ENCODE measurements at regions not wholly inside any gene's neighbourhood (a gene's known extent, or its start where the extent isn't known, plus 50 kb on each side); places are given as distances from the start of the nearest gene placed in this dataset.

DNA sequence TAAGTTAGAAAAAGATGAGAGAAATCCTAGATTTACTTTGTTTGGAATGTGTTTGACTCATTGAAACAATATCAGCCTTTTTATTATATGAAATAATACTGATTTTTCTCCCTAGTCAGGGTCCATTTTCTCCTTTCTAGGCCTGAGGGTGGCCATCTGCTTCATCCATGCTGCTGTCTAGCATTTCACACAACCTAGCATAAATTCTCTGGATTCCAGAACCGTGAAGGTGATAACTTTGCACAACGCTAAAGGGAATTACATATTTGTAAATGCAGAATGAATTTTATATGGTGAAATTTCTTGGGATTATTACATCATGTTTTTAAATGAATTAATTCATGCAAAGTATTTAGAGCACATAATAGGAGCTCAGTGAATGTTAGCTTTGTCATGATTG lies 505.1 kb downstream of the INHBA start:
- H3K4me3 Mint-ChIP-seq, result no peak overlapping the region

DNA sequence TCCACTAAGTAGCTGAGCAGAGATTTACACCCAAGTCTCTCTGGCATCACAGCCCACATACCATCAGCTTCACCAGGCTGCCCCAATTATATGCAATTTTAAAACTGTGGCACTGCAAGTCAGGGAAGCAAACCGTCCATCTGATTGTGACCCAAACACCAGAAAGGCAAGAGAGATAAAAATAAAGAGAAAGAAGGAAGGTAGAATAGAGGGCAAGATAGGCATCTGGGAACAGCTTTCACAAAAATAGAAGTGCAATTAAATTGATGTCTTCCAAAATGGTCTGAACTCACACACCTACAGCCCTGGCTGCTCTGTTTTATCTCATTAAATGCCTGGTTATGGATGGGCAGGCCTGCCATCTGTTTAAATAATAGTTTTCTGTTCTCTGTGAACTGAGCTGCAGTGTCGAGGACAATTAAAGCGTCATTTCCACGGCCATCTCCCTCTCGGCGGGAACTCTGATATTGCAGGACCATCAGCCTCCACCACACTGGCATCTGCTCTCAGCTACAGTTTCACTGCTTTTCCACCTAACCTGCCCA lies 509.1 kb downstream of the INHBA start:
- CTCF ChIA-PET, result no interaction called here

More for the DNA sequence above, 505.1 kb downstream of the INHBA start:
- H3K9me3 Mint-ChIP-seq, result peaks cover 14% of the 10 kb centered on the region
- H3K27me3 Mint-ChIP-seq, result no peaks in the 10 kb centered on the region
- ChIA-PET POLR2A (no interaction called here), CTCF (no interaction called here)
- no peak overlapping the region for H3K27ac Mint-ChIP-seq
- H3K36me3 Mint-ChIP-seq, result no peaks in the 10 kb centered on the region
- intact Hi-C loops (cut with micrococcal nuclease), result no loop called here
- DNase-seq, result no peak
- no peaks in the 10 kb centered on the region for H3K4me1 Mint-ChIP-seq (ENCODE audit: low read depth)

DNA sequence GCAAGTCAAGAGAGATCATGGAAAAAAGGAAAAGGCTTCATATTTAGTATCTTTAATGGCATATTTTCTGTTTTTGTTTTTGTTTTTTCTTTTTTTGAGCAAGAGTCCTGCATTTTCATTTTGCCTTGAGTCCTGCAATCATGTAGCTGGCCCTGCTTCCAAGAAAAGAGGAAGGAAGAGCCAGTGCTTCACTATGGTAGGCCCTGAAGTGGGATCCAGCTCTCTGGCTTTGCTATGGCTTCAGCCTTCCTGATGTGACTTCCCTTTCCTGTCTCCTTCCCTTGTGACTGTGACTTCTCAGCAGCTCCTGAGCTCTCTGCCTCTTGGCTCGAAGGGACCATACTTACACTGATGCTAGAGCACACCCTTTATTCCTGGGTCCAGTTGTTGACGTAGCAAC lies 512.3 kb downstream of the INHBA start:
- Mint-ChIP-seq H3K4me1 (ENCODE audit: low read depth) (no peaks in the 10 kb centered on the region), H3K9me3 (peaks cover 10% of the 10 kb centered on the region), H3K27ac (no peak overlapping the region), H3K27me3 (no peaks in the 10 kb centered on the region), H3K4me3 (no peak overlapping the region), H3K36me3 (no peaks in the 10 kb centered on the region)
- CTCF ChIA-PET, result no interaction called here
- DNase-seq, result no peak
- intact Hi-C loops (cut with micrococcal nuclease), result no loop called here
- POLR2A ChIA-PET, result no interaction called here

More for the DNA sequence above, 509.1 kb downstream of the INHBA start:
- H3K36me3 Mint-ChIP-seq, result no peaks in the 10 kb centered on the region
- H3K4me1 Mint-ChIP-seq (ENCODE audit: low read depth), result no peaks in the 10 kb centered on the region
- H3K9me3 Mint-ChIP-seq, result peaks cover 10% of the 10 kb centered on the region
- POLR2A ChIA-PET, result no interaction called here
- H3K27ac Mint-ChIP-seq, result no peak overlapping the region
- intact Hi-C loops (cut with micrococcal nuclease), result no loop called here
- DNase-seq, result no peak
- no peaks in the 10 kb centered on the region for H3K27me3 Mint-ChIP-seq
- no peak overlapping the region for H3K4me3 Mint-ChIP-seq

DNA sequence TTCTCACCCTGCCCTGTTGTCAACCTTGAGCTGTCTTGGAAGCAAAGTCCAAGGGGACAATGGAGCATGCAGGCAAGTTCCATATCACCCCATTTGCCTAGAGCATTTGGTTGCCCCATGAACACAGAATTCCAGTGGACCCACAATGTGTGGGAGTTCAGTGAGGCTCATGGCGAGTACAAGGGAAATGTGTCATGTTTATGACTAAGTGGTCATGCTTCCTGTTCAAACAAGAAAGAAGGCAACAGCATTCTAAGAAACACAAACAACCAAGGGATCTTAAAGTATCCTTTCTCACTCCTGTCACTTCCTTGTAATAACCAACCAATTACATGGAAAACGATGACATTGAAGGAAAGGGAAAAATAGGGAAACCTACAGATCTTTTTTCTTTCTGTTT lies 513.0 kb downstream of the INHBA start:
- DNase-seq, result no peak
- H3K4me1 Mint-ChIP-seq (ENCODE audit: low read depth), result no peaks in the 10 kb centered on the region
- H3K27ac Mint-ChIP-seq, result no peak overlapping the region
- H3K9me3 Mint-ChIP-seq, result peaks cover 8% of the 10 kb centered on the region
- H3K4me3 Mint-ChIP-seq, result no peak overlapping the region
- H3K27me3 Mint-ChIP-seq, result no peaks in the 10 kb centered on the region
- intact Hi-C loops (cut with micrococcal nuclease), result no loop called here
- ChIA-PET CTCF (no interaction called here), POLR2A (no interaction called here)
- no peaks in the 10 kb centered on the region for H3K36me3 Mint-ChIP-seq

DNA sequence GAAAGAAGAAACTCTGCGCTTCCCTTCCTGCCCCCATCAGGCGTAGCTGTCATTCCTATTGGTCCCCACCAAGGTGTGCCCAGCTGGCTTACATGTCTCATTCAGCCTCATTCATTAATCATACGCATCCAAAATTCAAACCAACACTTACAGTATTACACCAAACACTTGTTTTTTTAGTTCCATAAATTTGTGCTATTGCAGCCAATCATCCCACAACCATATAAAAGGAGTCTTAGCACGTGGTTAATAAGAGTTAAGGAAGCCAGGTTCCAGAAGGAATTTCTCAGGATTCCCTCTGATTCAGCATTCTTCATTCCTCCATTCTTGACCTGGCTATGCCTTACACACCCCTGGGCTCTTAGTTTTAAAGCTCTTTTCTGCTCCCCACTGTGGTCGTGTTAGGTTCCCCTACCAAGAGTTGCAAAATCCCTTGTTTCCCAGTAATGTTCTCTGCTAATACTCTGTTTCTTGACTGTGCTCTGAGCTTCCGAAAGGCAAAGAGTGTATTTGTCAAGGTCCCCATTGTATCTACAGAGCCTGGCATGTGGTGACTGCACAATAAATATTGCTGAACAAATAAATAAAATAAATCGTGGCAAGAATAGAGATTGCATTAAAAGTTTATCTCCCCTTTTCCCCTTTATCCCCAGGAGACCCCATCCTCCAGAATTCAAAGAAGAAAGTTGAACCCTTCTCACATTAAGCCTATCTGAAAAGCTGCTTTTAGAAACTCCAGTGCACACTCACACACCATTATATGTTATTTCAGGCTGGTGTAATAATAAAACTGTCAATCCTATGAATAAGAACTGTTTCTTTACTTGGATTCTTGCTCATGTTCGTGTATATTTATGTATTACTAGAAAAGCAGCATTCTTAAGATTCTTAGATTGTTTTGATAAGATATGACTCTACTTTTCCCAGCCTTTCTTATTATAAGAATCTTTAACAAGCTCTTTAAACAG lies 514.4 kb downstream of the INHBA start:
- Mint-ChIP-seq H3K36me3 (no peaks in the 10 kb centered on the region), H3K9me3 (peaks cover 3% of the 10 kb centered on the region), H3K4me3 (no peak overlapping the region), H3K4me1 (ENCODE audit: low read depth) (no peaks in the 10 kb centered on the region), H3K27me3 (no peaks in the 10 kb centered on the region), H3K27ac (no peak overlapping the region)
- ChIA-PET POLR2A (no interaction called here), CTCF (no interaction called here)
- intact Hi-C loops (cut with micrococcal nuclease), result no loop called here
- DNase-seq, result no peak

DNA sequence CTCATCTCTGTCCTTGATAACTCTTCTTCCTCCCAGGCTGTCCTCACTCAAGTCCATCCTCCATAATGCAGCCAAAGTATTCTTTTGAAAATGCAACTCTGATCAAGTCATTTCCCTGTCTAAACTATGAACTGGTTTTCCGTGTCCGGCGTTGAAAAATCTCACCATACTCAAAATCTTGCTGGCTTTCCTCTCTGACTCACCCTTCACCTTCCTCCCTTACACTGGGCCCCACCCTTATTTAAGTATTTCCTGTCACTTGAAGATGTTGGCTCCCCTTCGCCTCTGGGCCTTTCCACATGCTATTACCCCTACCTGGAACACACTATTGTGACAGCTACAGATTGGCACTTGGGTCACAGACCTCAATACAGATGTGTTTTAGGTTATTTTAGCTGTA lies 515.6 kb downstream of the INHBA start:
- Mint-ChIP-seq H3K27ac (no peak overlapping the region), H3K9me3 (peaks cover 5% of the 10 kb centered on the region), H3K4me1 (ENCODE audit: low read depth) (no peaks in the 10 kb centered on the region), H3K27me3 (no peaks in the 10 kb centered on the region), H3K4me3 (no peak overlapping the region), H3K36me3 (no peaks in the 10 kb centered on the region)
- no peak for DNase-seq
- POLR2A ChIA-PET, result no interaction called here
- intact Hi-C loops (cut with micrococcal nuclease), result no loop called here
- CTCF ChIA-PET, result no interaction called here

DNA sequence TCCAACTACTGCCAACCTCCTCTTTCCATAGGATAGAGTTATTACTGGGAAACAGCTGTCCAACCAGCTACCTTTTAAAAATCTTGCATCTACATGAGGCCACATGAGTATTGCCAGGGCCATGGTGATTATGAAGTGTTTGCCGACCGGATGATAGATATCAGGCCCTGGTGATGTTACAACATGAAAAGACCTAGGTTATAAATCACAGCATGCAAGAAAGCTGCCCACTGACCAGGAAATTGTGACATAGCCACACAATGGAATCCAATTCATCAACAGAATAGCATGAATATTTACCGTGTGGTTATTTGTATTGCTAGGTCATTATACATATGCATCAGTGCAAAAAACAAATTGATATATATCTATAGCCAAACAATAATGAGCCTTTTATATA lies 517.0 kb downstream of the INHBA start:
- Mint-ChIP-seq H3K27ac (no peak overlapping the region), H3K36me3 (no peaks in the 10 kb centered on the region), H3K9me3 (peaks cover 5% of the 10 kb centered on the region), H3K4me1 (ENCODE audit: low read depth) (no peaks in the 10 kb centered on the region), H3K4me3 (no peak overlapping the region), H3K27me3 (no peaks in the 10 kb centered on the region)
- DNase-seq, result no peak
- ChIA-PET CTCF (no interaction called here), POLR2A (no interaction called here)
- intact Hi-C loops (cut with micrococcal nuclease), result no loop called here

DNA sequence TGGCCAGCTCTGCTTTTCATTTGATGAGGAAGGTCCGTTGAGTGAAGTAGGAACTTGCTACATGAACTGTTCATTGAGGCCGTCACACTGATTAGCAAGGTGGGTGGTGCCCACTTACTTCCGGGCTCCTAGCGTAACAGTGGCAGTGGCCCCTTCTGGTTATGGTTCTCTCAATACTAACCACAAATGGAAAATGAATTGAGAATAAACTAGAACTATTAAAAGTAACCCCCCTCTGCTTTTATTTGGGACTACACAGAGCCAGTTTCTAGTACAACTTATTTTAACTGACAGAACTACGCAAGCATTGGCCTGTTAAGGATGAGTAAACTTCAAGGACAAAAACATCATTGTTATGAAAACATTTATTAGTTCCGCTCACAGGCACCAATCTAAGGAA lies 519.1 kb downstream of the INHBA start:
- ChIA-PET CTCF (no interaction called here), POLR2A (interaction anchor here (0.6 kb wide), 1 partner anchor 442 kb away, joined by 3 read pairs; no protein-coding TSS in a partner anchor)
- peaks cover 5% of the 10 kb centered on the region for H3K9me3 Mint-ChIP-seq

DNA sequence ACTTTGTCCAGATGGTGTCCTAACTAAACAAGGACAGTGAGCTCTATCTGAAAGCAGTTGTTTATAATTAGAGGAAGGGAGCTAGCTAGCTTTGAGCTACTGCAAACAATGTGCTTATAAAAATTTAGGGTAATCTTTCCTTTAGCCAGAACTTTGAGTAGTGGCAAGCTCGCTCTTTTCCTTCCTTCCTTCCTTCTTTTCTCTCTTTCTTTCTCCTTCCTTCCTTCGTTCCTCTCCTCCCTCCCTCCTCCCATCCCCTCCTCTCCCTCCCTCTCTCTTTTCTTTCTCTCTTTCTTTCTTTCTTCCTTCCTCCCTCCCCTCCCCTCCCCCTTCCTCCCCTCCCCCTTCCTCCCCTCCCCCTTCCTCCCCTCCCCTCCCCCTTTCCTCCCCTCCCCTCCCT lies 520.1 kb downstream of the INHBA start:
- Mint-ChIP-seq H3K36me3 (no peaks in the 10 kb centered on the region), H3K4me1 (ENCODE audit: low read depth) (no peaks in the 10 kb centered on the region), H3K27me3 (no peaks in the 10 kb centered on the region), H3K9me3 (peaks cover 5% of the 10 kb centered on the region), H3K4me3 (no peak overlapping the region), H3K27ac (no peak overlapping the region)
- POLR2A ChIA-PET, result no interaction called here
- DNase-seq, result no peak
- CTCF ChIA-PET, result no interaction called here
- intact Hi-C loops (cut with micrococcal nuclease), result no loop called here

More for the DNA sequence above, 519.1 kb downstream of the INHBA start:
- intact Hi-C loops (cut with micrococcal nuclease), result no loop called here
- Mint-ChIP-seq H3K27ac (no peak overlapping the region), H3K4me1 (ENCODE audit: low read depth) (no peaks in the 10 kb centered on the region), H3K4me3 (no peak overlapping the region), H3K27me3 (no peaks in the 10 kb centered on the region), H3K36me3 (no peaks in the 10 kb centered on the region)
- DNase-seq, result no peak

DNA sequence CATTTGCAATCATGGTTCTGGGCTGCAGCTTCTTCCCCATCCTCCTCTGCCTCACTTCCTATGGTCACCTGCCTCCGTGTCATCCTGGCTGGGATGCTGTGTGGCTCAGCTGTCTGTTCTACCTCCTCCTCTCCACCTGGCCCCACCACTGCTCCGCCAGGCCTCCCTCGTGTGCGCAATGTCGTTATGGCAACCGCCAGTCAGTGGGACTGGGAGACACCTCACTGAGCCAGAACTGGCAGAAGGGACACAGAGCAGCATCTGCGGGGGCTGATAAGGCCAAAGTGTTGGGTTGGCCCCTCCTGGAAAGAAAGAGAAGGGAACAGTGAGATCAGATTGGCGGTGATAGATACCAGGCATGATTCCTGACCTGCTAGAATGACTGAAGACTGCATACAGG lies 527.5 kb downstream of the INHBA start:
- H3K4me3 Mint-ChIP-seq, result no peak overlapping the region
- intact Hi-C loops (cut with micrococcal nuclease), result no loop called here
- ChIA-PET CTCF (no interaction called here), POLR2A (no interaction called here)
- DNase-seq, result no peak
- H3K27me3 Mint-ChIP-seq, result no peaks in the 10 kb centered on the region
- peaks cover 3% of the 10 kb centered on the region for H3K9me3 Mint-ChIP-seq
- H3K27ac Mint-ChIP-seq, result no peak overlapping the region
- no peaks in the 10 kb centered on the region for H3K36me3 Mint-ChIP-seq
- H3K4me1 Mint-ChIP-seq (ENCODE audit: low read depth), result no peaks in the 10 kb centered on the region

DNA sequence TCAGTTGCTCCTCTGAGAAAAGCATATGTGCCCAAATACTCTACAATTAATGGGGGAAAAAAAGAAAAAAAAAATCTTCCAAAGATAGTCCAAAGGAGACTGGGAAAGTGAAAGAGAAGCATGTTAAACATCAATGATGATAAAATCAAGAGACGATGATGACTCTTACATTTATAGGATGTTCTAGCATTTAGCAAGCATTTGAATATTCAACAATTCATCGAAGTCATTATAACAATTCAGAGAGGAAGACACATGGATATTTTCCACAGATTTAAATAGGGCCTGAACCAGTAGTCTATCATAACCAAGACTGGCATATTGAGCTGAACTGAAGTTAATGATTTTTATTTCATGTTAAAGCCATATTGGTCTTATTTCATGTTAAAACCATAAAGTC lies 528.4 kb downstream of the INHBA start:
- intact Hi-C loops (cut with micrococcal nuclease), result no loop called here
- Mint-ChIP-seq H3K4me3 (no peak overlapping the region), H3K9me3 (peaks cover 10% of the 10 kb centered on the region), H3K4me1 (ENCODE audit: low read depth) (no peaks in the 10 kb centered on the region), H3K27me3 (no peaks in the 10 kb centered on the region), H3K27ac (no peak overlapping the region), H3K36me3 (no peaks in the 10 kb centered on the region)
- ChIA-PET CTCF (no interaction called here), POLR2A (no interaction called here)
- DNase-seq, result no peak

DNA sequence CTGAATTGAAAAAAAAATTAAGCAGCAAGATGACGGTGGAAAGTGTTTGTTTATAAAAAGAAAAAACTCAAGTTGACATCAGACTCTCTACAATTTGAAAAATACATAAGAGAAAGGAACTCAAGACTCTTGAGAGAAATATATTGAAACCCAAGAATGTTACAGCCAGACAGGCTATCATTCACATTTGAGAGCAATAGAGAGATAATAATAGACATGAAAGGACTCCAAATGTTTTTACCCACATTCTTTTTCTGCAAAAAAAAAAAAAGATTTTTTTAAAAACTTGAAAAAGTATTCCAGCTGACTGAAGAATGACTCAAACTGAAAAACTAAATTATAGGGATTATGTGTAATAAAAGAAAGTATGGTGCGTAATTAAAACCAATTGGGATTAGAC lies 532.4 kb downstream of the INHBA start:
- no peaks in the 10 kb centered on the region for H3K27me3 Mint-ChIP-seq
- CTCF ChIA-PET, result no interaction called here
- POLR2A ChIA-PET, result no interaction called here

DNA sequence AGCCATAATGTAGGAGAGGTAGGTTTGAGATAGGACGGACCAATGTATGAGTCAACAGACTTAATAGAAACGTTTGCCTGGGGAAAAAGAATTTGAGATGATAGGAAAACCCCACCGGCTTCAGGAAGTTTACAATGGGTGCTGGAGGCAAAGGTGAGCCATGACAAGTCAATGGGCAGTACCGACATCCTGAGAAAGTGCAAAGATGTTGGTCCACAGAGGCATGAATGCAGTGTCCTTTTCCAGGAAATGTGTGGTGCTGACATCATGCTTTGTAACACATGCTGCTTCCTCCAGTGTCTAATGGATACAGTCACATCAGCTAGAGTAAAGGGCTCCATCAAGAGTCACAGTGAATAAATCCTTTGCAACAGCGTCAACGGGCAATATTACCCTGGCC lies 533.6 kb downstream of the INHBA start:
- no peak overlapping the region for H3K4me3 Mint-ChIP-seq
- ChIA-PET POLR2A (interaction anchor here (0.5 kb wide), 1 partner anchor 344 kb away, joined by 3 read pairs; no protein-coding TSS in a partner anchor), CTCF (no interaction called here)
- H3K4me1 Mint-ChIP-seq (ENCODE audit: low read depth), result no peaks in the 10 kb centered on the region
- no peak overlapping the region for H3K27ac Mint-ChIP-seq
- intact Hi-C loops (cut with micrococcal nuclease), result no loop called here
- H3K9me3 Mint-ChIP-seq, result peaks cover 24% of the 10 kb centered on the region
- no peaks in the 10 kb centered on the region for H3K36me3 Mint-ChIP-seq
- no peak for DNase-seq
- no peaks in the 10 kb centered on the region for H3K27me3 Mint-ChIP-seq

More for the DNA sequence above, 532.4 kb downstream of the INHBA start:
- DNase-seq, result no peak
- no peak overlapping the region for H3K4me3 Mint-ChIP-seq
- peaks cover 19% of the 10 kb centered on the region for H3K9me3 Mint-ChIP-seq
- H3K36me3 Mint-ChIP-seq, result no peaks in the 10 kb centered on the region
- no peaks in the 10 kb centered on the region for H3K4me1 Mint-ChIP-seq (ENCODE audit: low read depth)
- no peak overlapping the region for H3K27ac Mint-ChIP-seq
- intact Hi-C loops (cut with micrococcal nuclease), result no loop called here

Measured in activated CD4-positive, alpha-beta memory T cell treated with anti-CD3 and anti-CD28 coated beads for 36 hours (primary cell).